ENCODE measurements at regions not wholly inside any gene's neighbourhood (a gene's known extent, or its start where the extent isn't known, plus 50 kb on each side); places are given as distances from the start of the nearest gene placed in this dataset.
A peak's percentile ranks its signal among the peaks of the same experiment; 100 is the strongest.

- DNase-seq, result no peak
Observed at GRCh38 chr13:40377783-40378182, 288.7 kb downstream of the FOXO1 start.

- DNase-seq, result peak in 2 of 58 donors; percentile 13 to 57
Observed at GRCh38 chr13:40379196-40379595, 287.2 kb downstream of the FOXO1 start.

GRCh38 chr13:40379794-40380578 is 286.5 kb downstream of the FOXO1 start:
- DNase-seq, result peak in 1 of 58 donors; percentile 10

- peak in 6 of 58 donors; percentile 13 to 43 (median 22) for DNase-seq
Observed at GRCh38 chr13:40381935-40382764, 284.3 kb downstream of the FOXO1 start.

GRCh38 chr13:40383132-40383531 is 283.3 kb downstream of the FOXO1 start:
- no peak for DNase-seq

GRCh38 chr13:40383885-40384284 is 282.6 kb downstream of the FOXO1 start:
- DNase-seq, result no peak

- no peak for DNase-seq
Observed at GRCh38 chr13:40384976-40385857, 281.2 kb downstream of the FOXO1 start.

GRCh38 chr13:40385858-40386180 is 280.6 kb downstream of the FOXO1 start:
- no peak for DNase-seq

- DNase-seq, result no peak
Observed at GRCh38 chr13:40386586-40386985, 279.9 kb downstream of the FOXO1 start.

- DNase-seq, result no peak
Observed at GRCh38 chr13:40387775-40388174, 278.7 kb downstream of the FOXO1 start.

- DNase-seq, result no peak
Observed at GRCh38 chr13:40388617-40389016, 277.8 kb downstream of the FOXO1 start.

- DNase-seq, result peak in 5 of 58 donors; percentile 11 to 35 (median 27)
Observed at GRCh38 chr13:40389081-40389641, 277.3 kb downstream of the FOXO1 start.

- no peak for DNase-seq
Observed at GRCh38 chr13:40390401-40390916, 276.0 kb downstream of the FOXO1 start.

- DNase-seq, result no peak
Observed at GRCh38 chr13:40391788-40392187, 274.7 kb downstream of the FOXO1 start.

GRCh38 chr13:40394304-40394985 is 272.0 kb downstream of the FOXO1 start:
- no peak for DNase-seq

GRCh38 chr13:40398065-40398464 is 268.4 kb downstream of the FOXO1 start:
- DNase-seq, result no peak

- no peak for DNase-seq
Observed at GRCh38 chr13:40399756-40400155, 266.7 kb downstream of the FOXO1 start.

- peak in 43 of 58 donors; percentile 12 to 87 (median 40) for DNase-seq
Observed at GRCh38 chr13:40401911-40402776, 264.3 kb downstream of the FOXO1 start.

GRCh38 chr13:40402931-40403431 is 263.5 kb downstream of the FOXO1 start:
- no peak for DNase-seq
